Memory B cell (primary cell): ENCODE measurements at regions not wholly inside any gene's neighbourhood (a gene's known extent, or its start where the extent isn't known, plus 50 kb on each side); places are given as distances from the start of the nearest gene placed in this dataset.
"Not testable (repeated sequence)": the region's sequence is repeated elsewhere in the genome, so short reads cannot be mapped to it uniquely, and the experiment has no call there.

Experiments used
- ATAC-seq: fragments of 150-1000 bp; cut with Tn5 transposase; 2 replicates; pipeline ENCODE4 v1.10.0; 2021; ENCODE audit warnings: low read depth, mild to moderate bottlenecking, moderate library complexity
- DNase-seq, 2 donors: peaks; one replicate each; pipeline ENCODE4 v3.0.0; 2022; ENCODE audit warnings: low spot score in 2 of 2
- H3K27ac Mint-ChIP-seq: one replicate; pipeline ENCODE4 v1.8.0; 2022; ENCODE audit warnings: mild to moderate bottlenecking, moderate library complexity, mixed read lengths
- H3K27me3 Mint-ChIP-seq: one replicate; pipeline ENCODE4 v1.8.0; 2022; ENCODE audit warnings: mixed read lengths
- H3K36me3 Mint-ChIP-seq: one replicate; pipeline ENCODE4 v1.8.0; 2022; ENCODE audit warnings: mild to moderate bottlenecking, mixed read lengths
- H3K4me1 Mint-ChIP-seq: one replicate; pipeline ENCODE4 v1.8.0; 2022; ENCODE audit warnings: mixed read lengths
- H3K4me3 Mint-ChIP-seq: one replicate; pipeline ENCODE4 v1.8.0; 2022; ENCODE audit warnings: mild to moderate bottlenecking, moderate library complexity, mixed read lengths
- H3K9me3 Mint-ChIP-seq: one replicate; pipeline ENCODE4 v1.8.0; 2022; ENCODE audit warnings: mixed read lengths

DNA sequence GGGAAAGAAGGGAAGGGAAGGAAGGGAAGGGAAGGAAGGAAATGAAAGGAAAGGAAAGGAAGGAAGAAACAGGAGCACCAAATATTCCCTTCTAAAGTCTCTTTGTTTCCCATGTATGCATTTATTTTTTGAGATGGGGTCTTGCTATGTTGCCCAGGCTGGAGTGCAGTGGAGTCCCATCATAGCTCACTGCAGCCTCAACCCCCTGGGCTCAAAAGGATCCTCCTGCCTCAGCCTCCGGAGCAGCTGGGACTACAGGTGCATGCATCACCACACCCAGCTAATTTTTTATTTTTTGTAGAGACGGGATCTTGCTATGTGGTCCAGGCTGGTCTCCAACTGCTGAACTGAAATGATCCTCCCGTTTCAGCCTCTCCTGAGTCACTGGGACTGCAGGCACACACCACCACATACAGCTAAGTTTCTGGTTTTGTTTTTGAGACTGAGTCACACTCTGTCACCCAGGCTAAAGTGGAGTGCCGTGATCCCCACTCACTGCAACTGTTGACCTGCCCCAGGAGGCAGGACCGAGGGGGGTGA is 102.8 kb downstream of the CRLF2 start:
- Mint-ChIP-seq H3K9me3 (peaks cover 9% of the 10 kb centered on the region), H3K4me3 (no peak overlapping the region), H3K27ac (no peak overlapping the region), H3K4me1 (peaks cover 5% of the 10 kb centered on the region), H3K36me3 (no peaks in the 10 kb centered on the region), H3K27me3 (peaks cover 18% of the 10 kb centered on the region)
- no peak for ATAC-seq
- DNase-seq, result no peak

DNA sequence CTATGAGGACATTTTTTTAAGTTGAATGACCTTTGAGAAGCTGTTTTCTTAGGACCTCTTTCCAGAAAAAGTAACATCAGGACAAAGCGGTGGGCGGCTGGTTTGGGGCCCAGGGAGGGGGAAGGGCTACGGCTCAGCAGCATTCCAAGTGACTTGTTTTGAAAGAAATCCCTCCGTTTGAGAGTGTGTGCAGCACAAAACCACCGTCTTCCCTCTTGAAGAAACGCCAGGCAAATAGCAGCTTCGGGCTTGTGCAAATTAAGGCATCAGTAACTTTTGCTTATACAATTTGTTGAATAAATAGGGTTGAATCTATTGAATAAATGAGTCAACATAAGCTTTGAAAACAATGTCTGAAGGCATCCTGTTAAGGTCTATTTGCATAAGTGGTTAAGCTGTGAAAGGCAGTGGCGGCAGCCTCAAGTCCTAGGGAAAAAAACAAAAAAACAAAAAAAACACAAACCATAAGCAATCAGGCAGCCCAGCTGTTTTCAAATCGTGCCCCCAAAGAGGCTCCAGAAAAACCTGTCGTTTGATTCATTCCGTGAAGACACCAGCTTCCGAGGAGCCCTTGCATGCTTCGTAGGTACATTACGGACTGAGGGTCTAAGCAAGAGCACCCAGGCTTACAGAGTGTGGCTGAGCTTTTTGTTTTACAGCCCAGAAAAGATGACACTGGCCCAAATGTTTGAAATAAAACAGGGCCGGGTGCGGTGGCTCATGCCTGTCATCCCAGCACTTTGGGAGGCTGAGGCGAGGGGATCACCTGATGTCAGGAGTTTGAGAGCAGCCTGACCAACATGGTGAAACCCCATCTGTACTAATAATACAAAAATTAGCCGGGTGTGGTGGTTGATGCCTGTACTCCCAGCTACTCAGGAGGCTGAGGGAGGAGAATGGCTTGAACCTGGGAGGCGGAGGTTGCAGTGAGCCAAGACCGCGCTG is 103.7 kb downstream of the CRLF2 start:
- ATAC-seq (no peak), DNase-seq (no peak)
- no peaks in the 10 kb centered on the region for H3K36me3 Mint-ChIP-seq
- H3K4me1 Mint-ChIP-seq, result peaks cover 5% of the 10 kb centered on the region
- H3K27me3 Mint-ChIP-seq, result peaks cover 18% of the 10 kb centered on the region
- H3K9me3 Mint-ChIP-seq, result peaks cover 9% of the 10 kb centered on the region
- H3K27ac Mint-ChIP-seq, result no peak overlapping the region
- no peak overlapping the region for H3K4me3 Mint-ChIP-seq

DNA sequence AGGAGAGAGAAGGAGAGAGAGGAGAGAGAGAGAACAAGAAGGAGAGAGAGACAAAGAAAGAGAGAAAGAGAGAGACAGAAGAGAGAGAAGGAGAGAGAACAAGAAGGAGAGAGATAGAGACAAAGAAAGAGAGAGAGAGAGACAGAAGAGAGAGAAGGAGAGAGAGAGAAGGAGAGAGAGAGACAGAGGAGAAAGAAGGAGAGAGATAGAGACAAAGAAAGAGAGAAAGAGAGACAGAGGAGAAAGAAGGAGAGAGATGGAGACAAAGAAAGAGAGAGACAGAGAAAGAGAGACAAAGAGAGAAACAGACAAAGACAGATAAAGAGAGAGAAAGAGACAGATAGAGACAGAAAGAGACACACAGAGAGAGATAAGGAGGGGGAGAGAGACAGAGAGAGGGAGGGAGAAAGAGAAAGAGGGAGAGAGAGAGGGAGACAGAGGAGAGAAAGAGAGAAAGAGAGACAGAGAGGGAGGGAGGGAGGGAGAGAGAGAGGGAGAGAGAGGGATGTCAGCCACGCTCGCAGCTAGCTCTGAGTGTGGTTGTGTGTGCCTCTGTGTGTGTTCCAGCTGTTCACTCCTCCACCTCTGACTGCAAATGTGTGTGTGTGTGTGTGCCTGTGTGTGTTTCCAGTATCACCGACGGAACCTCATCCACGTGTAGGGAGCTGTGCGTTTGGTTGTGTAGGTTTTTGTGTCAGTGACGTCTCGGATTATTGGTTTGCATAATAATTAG is 105.8 kb downstream of the CRLF2 start:
- Mint-ChIP-seq H3K9me3 (peaks cover 9% of the 10 kb centered on the region), H3K27me3 (peaks cover 16% of the 10 kb centered on the region), H3K36me3 (no peaks in the 10 kb centered on the region), H3K4me3 (no peak overlapping the region), H3K4me1 (peaks cover 5% of the 10 kb centered on the region), H3K27ac (no peak overlapping the region)
- ATAC-seq, result no peak
- DNase-seq, result no peak

DNA sequence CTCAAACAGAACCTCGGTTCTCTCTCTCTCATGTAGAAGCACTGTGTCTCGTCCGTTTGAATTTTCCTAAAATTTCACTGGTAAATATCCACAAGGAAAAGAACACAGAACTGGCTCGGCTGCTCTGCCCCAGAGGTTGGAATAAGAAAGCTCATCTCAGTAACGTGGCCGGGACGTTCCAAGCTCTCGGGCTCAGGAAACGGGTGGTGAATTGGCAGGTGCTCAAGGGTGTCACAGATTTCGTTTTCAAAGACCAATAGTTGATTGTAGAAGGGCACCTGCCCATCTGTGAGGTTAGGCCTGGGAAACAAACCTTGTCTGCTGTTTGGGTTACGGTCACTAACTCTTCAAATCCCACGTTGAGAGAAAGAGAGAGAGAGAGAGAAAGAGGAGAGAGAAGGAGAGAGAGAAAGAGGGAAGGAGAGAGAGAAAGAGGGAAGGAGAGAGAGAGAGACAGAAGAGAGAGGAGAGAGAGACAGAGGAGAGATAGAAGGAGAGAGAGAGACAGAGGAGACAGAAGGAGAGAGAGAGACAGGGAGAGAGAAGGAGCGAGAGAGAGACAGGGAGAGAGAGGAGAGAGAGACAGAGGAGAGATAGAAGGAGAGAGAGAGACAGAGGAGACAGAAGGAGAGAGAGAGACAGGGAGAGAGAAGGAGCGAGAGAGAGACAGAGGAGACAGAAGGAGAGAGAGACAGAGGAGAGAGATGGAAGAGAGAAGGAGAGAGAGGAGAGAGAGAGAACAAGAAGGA is 106.6 kb downstream of the CRLF2 start:
- DNase-seq, result no peak
- ATAC-seq, result no peak
- Mint-ChIP-seq H3K27ac (no peak overlapping the region), H3K4me3 (no peak overlapping the region), H3K36me3 (no peaks in the 10 kb centered on the region), H3K27me3 (peaks cover 15% of the 10 kb centered on the region), H3K9me3 (peaks cover 9% of the 10 kb centered on the region), H3K4me1 (peaks cover 5% of the 10 kb centered on the region)

DNA sequence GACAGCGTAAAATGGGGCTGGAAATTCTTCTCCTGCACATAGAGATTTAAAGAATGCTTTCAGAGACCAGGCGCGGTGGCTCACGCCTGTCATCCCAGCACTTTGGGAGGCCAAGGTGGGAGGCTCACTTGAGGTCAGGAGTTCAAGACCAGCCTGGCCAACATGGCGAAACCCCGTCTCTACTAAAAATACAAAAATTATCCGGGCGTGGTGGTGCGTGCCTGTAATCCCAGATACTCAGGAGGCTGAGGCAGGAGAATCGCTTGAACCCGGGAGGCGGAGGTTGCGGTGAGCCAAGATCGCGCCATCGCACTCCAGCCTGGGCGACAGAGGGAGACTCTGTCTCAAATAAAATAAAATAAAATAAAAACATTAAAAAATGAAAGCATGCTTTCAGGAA is 107.4 kb downstream of the CRLF2 start:
- not testable (repeated sequence) for H3K36me3 Mint-ChIP-seq, H3K27ac Mint-ChIP-seq, H3K9me3 Mint-ChIP-seq, H3K4me1 Mint-ChIP-seq, DNase-seq, H3K4me3 Mint-ChIP-seq, ATAC-seq
- H3K27me3 Mint-ChIP-seq, result peaks cover 15% of the 10 kb centered on the region

DNA sequence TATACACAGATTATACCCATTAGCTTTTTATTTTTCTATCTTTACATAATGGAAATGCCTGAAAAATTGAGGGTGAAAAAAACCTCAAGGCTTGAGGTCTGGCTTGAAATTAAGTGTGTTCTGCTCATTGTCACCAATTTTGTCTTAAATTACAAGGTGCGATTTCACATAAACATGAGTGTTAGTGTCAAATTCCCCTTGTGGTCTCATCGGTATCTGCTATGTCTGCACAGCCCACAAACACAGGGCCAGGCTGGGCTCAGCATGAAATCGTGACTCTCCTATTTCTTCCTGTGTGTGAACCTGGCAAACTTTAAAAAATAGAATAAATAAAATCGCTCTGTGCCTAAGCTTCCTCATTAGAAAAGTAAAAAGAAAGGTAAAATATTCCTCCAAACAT is 109.1 kb downstream of the CRLF2 start:
- no peak for DNase-seq
- ATAC-seq, result no peak
- H3K27ac Mint-ChIP-seq, result no peak overlapping the region
- peaks cover 5% of the 10 kb centered on the region for H3K4me1 Mint-ChIP-seq
- no peaks in the 10 kb centered on the region for H3K36me3 Mint-ChIP-seq
- peaks cover 19% of the 10 kb centered on the region for H3K27me3 Mint-ChIP-seq
- H3K9me3 Mint-ChIP-seq, result peaks cover 5% of the 10 kb centered on the region
- H3K4me3 Mint-ChIP-seq, result no peak overlapping the region

DNA sequence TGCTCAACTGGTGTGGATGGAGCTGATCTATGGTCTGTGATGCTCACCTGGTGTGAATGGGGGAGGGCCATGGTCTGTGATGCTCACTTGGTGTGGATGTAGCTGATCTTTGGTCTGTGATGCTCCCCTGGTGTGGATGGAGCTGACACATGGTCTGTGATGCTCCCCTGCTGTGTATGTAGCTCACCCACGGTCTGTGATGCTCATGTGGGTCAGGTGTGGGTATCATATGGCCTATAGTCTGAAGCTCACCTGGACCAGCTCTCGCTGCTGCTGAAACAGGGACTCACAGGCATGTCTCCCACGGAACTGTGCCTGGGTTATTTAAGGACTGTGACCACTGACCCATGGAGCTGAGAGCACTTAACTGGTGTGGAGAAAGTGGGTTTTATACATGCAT is 109.7 kb downstream of the CRLF2 start:
- ATAC-seq (no peak), DNase-seq (no peak)
- Mint-ChIP-seq H3K27me3 (peaks cover 19% of the 10 kb centered on the region), H3K36me3 (no peaks in the 10 kb centered on the region), H3K4me1 (peaks cover 5% of the 10 kb centered on the region), H3K9me3 (peaks cover 5% of the 10 kb centered on the region), H3K4me3 (no peak overlapping the region), H3K27ac (no peak overlapping the region)

DNA sequence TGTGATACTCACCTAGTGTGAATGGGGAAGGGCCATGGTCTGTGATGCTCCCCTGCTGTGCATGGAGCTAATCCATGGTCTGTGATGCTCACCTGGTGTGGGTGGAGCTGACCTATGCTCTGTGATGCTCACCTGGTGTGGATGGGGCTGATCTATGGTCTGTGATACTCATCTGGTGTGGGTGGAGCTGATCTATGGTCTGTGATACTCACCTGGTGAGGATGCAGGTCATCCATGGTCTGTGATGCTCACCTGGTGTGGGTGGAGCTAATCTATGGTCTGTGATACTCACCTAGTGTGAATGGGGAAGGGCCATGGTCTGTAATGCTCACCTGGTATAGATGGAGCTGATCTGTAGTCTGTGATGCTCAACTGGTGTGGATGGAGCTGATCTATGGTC is 110.2 kb downstream of the CRLF2 start:
- H3K4me3 Mint-ChIP-seq, H3K36me3 Mint-ChIP-seq, H3K9me3 Mint-ChIP-seq, DNase-seq, ATAC-seq, H3K4me1 Mint-ChIP-seq, H3K27ac Mint-ChIP-seq: not testable (repeated sequence)
- peaks cover 19% of the 10 kb centered on the region for H3K27me3 Mint-ChIP-seq

DNA sequence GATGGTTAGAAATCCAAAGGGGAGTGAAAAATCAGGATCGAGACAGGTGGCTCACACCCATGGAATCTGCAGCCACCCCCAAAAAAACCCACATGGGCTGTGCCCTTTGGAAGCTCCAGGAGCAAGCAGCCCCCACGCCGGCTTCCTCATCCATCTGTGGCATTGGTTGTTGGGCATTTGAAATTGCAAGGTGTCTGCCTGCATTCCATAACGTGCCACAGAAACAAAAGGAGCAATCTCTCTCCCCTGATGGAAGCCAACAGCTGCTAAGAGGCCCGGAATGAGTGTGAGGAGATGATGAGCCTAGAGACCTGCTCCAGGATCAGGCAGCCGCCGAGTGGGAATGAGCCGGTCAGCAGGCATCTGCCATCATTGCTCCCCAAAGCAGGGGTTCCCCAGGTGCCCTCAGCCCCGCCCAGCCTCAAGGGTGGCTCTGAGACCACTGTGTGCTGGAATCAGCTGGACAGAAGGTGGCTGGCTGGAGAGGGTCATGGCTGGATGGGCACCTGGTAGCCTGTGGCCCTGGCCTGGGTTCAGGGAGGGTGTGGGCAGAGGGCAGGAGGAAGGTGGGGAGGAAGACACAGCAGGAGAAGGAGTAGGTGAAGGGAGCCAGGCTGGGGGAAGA is 113.2 kb downstream of the CRLF2 start:
- Mint-ChIP-seq H3K9me3 (peaks cover 4% of the 10 kb centered on the region), H3K27me3 (peaks cover 10% of the 10 kb centered on the region), H3K36me3 (no peaks in the 10 kb centered on the region), H3K4me1 (no peaks in the 10 kb centered on the region), H3K4me3 (no peak overlapping the region), H3K27ac (no peak overlapping the region)
- ATAC-seq, result no peak
- DNase-seq, result no peak

DNA sequence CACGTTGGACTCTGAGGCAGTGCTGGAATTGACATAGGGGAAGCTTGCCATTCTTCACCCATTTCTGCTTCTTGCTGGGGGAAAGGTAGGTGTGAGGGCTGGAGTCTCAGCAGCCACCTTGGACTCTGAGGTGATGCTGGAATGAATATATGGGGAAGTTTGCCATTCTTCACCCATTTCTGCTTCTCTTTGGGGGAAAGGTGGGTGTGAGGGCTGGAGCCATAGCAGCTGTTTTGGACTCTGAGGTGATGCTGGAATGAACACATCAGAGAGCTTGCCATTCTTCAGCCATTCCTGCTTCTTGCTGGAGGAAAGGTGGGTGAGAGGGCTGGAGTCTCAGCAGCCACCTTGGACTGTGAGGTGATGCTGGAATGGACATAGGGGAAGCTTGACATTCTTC is 115.1 kb downstream of the CRLF2 start:
- Mint-ChIP-seq H3K36me3 (no peaks in the 10 kb centered on the region), H3K27ac (no peak overlapping the region), H3K4me3 (no peak overlapping the region), H3K9me3 (peaks cover 4% of the 10 kb centered on the region), H3K27me3 (peaks cover 10% of the 10 kb centered on the region), H3K4me1 (no peaks in the 10 kb centered on the region)
- DNase-seq (no peak), ATAC-seq (no peak)

DNA sequence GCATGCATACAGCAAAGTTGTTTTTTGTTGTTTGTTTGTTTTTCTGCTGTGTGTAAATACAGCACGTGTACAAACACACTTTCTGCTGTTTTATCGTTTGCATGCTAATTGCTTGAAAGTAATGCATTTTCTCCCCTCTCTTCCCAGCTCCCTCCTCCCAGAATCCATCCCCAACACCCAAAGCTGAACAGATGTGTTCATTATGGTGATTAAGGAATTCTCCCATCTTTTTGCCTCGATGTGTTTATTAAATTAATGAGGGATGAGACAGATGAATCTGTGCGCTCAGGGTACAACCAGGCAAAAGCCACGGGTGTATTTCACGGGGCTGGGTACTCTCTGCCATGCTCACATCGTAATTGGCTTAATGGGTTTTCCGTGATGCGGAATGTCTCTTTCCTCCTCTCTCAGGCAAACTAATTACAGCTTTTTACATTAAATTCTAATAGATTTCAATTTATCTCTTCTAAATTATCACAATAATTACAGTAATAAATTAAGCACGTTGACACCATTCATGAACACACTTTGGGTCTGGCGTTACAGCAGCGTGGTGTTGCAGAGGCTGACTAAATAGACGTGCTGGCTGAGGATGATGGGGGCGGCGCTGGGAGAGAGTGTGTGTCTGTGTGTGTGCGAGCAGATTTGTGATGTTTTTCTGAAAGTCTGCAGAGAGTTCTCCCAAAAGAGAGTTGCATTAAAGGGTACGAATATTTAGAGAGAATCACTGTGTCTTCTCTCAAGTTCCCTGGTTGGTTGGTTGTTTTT is 117.7 kb downstream of the CRLF2 start:
- Mint-ChIP-seq H3K27me3 (peaks cover 4% of the 10 kb centered on the region), H3K4me3 (no peak overlapping the region), H3K4me1 (no peaks in the 10 kb centered on the region), H3K27ac (no peak overlapping the region), H3K9me3 (peaks cover 4% of the 10 kb centered on the region), H3K36me3 (no peaks in the 10 kb centered on the region)
- DNase-seq, result no peak
- ATAC-seq, result no peak

DNA sequence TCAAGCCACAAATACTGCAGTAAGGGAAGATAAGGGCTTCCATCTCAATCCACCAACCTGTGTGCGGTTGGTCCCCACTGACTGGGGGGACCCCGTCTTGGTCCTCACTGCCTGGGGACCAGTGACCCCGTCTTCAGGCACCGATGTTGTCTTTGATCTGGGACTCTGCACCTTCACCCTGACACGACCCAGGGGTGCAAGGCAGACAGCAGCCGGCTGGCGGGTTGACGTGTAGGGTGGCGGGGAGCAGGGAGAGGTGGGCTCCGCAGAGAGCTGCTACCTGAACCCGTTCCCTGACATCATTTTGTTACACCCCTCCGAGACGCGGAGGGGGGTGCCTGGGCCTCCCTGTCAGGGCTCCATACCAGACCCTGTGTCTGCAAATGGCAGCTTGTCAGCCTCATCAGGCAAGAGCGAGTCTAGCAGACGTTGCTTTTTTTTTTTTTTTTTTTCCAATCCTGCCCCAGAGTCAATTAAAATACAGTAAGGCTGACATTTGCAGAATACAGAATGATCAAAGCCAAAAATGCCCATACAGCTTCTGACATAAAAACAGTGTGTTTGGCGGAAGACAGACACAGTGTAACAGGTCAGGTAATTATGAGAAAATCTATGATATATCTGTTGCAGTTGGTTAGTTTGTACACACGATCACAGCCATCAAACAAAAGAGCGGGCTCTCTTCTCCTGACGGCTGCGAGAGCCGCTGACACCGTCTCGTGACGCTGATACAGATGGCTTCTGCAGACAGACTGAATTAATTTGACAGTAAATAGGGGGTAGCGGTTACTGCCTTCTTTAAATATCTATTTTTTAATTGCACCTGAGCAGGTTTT is 118.6 kb downstream of the CRLF2 start:
- H3K27ac Mint-ChIP-seq, result no peak overlapping the region
- H3K9me3 Mint-ChIP-seq, result peaks cover 4% of the 10 kb centered on the region
- no peaks in the 10 kb centered on the region for H3K36me3 Mint-ChIP-seq
- no peaks in the 10 kb centered on the region for H3K4me1 Mint-ChIP-seq
- H3K27me3 Mint-ChIP-seq, result no peaks in the 10 kb centered on the region
- ATAC-seq, result no peak
- no peak for DNase-seq
- H3K4me3 Mint-ChIP-seq, result no peak overlapping the region
